Naive thymus-derived CD8-positive, alpha-beta T cell (primary cell): ENCODE measurements at regions not wholly inside any gene's neighbourhood (a gene's known extent, or its start where the extent isn't known, plus 50 kb on each side); places are given as distances from the start of the nearest gene placed in this dataset.

Source experiments
- ATAC-seq, 2 donors: fragments of 150-1000 bp; cut with Tn5 transposase in 1 of 2; sonication (Bioruptor Pico), chemical (Tn5 transposase) in 1 of 2; 1 replicate in 1 of 2; 2 replicates in 1 of 2; pipeline ENCODE4 v1.10.0; 2021; ENCODE audit warnings: mild to moderate bottlenecking in 2 of 2, moderate library complexity in 2 of 2
- POLR2A ChIA-PET: fragments of 350-600 bp; sonication (Branson Sonifier 250); formaldehyde crosslinking; loops from one replicate; lab custom pipeline; 2021; ENCODE audit warnings: antibody characterized with exemption; lab: Charles Lee
- DNase-seq, 10 donors: peaks; one replicate each; pipeline versions ENCODE4 v3.0.0 to v3.0.0-alpha.2; 2020 to 2022
- H3K27ac Mint-ChIP-seq, 10 donors: one replicate each; pipeline ENCODE4 v1.8.0; 2020 to 2022; ENCODE audit warnings: mild to moderate bottlenecking in 10 of 10, mixed read lengths in 10 of 10, moderate library complexity in 4 of 10, inconsistent platforms in 1 of 10
- H3K27me3 Mint-ChIP-seq, 5 donors: one replicate each; pipeline ENCODE4 v1.8.0; 2021 to 2022; ENCODE audit warnings: mixed read lengths in 5 of 5
- H3K36me3 Mint-ChIP-seq, 3 donors: one replicate each; pipeline ENCODE4 v1.8.0; 2020 to 2022; ENCODE audit warnings: mixed read lengths in 3 of 3, mild to moderate bottlenecking in 2 of 3, inconsistent platforms in 1 of 3
- H3K4me1 Mint-ChIP-seq, 4 donors: one replicate each; pipeline ENCODE4 v1.8.0; 2021 to 2022; ENCODE audit warnings: mixed read lengths in 4 of 4
- H3K4me3 Mint-ChIP-seq, 10 donors: one replicate each; pipeline ENCODE4 v1.8.0; 2020 to 2022; ENCODE audit warnings: mild to moderate bottlenecking in 10 of 10, mixed read lengths in 10 of 10, moderate library complexity in 6 of 10, inconsistent platforms in 1 of 10
- H3K9me3 Mint-ChIP-seq, 9 donors: one replicate each; pipeline ENCODE4 v1.8.0; 2020 to 2022; ENCODE audit warnings: mixed read lengths in 9 of 9, mild to moderate bottlenecking in 3 of 9, inconsistent platforms in 1 of 9, moderate library complexity in 1 of 9

GRCh38 chr1:93815366-93816110, 63.5 kb downstream of the DNTTIP2 start:
- POLR2A ChIA-PET = interaction anchor here (1.1 kb wide), 1 partner anchor 30 kb away, joined by 4 read pairs; no protein-coding TSS in a partner anchor
- H3K36me3 Mint-ChIP-seq = no peaks in the 10 kb centered on the region
- H3K4me1 Mint-ChIP-seq = peaks cover 8 to 23% (median 16%) of the 10 kb centered on the region in 4 donors

DNA sequence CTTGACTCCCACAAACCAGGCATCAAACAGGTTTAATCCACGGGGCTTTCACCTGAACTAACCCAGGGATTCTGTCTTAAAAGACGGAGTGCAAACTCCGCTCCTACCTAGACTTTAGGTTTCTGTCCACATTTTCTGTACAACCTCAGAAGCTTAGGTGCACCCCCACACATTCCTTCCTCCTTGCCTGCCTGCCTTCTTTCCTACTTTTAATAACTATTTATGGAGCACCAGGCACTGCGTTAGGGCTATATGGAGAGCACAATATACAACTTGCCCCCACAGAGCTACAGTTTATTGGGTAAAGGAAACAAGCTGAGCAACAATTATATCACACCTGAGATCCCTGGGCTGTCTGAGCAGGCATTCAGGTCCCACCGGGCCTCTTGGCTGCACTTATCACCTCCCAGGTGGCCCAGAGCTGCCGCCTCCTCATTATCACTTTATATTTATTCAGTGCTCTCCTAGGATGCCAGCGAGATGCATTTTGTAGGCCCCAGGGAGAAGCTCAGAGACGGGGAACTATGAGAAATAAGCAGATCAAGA, 64.1 kb downstream of the DNTTIP2 start:
- Mint-ChIP-seq H3K27ac (no peak overlapping the region), H3K4me1 (peaks cover 8 to 23% (median 16%) of the 10 kb centered on the region in 4 donors), H3K9me3 (no peaks in the 10 kb centered on the region), H3K27me3 (no peaks in the 10 kb centered on the region), H3K4me3 (no peak overlapping the region), H3K36me3 (no peaks in the 10 kb centered on the region)
- ATAC-seq = no peak
- no peak for DNase-seq
- POLR2A ChIA-PET = interaction anchor here (1.1 kb wide), 1 partner anchor 31 kb away, joined by 4 read pairs; no protein-coding TSS in a partner anchor

More at GRCh38 chr1:93815366-93816110, 63.5 kb downstream of the DNTTIP2 start:
- DNase-seq (no peak), ATAC-seq (no peak)
- Mint-ChIP-seq H3K4me3 (no peak overlapping the region), H3K27me3 (no peaks in the 10 kb centered on the region), H3K27ac (no peak overlapping the region), H3K9me3 (no peaks in the 10 kb centered on the region)

GRCh38 chr1:93814059-93814794, 64.8 kb downstream of the DNTTIP2 start:
- no peaks in the 10 kb centered on the region for H3K9me3 Mint-ChIP-seq
- H3K27me3 Mint-ChIP-seq = no peaks in the 10 kb centered on the region
- ATAC-seq = peak; percentile 62 to 63
- POLR2A ChIA-PET = no interaction called here
- no peaks in the 10 kb centered on the region for H3K36me3 Mint-ChIP-seq
- DNase-seq = peak in 8 of 10 donors; percentile 11 to 48 (median 29)
- H3K4me1 Mint-ChIP-seq = peaks cover 8 to 23% (median 16%) of the 10 kb centered on the region in 4 donors
- no peak overlapping the region for H3K27ac Mint-ChIP-seq
- no peak overlapping the region for H3K4me3 Mint-ChIP-seq

DNA sequence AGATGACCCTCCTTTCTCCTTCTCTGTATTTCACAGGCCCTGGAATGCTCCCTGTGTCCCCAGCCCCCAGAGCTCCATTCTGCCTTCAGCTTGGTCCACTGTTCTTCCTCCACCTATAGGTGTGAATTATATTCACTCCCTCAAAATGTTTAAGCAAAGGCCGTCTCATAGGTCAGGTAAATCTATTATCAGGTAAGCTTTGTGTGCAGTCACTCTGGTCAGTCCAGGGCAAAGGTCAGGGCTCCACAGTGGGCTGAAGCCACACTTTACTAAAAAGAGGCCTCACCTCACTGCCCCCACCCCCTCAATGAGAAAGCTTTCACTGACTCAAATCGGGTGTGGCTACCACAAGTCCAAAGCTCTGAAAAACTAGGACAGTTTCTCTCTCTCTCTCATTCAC, 65.9 kb downstream of the DNTTIP2 start:
- ATAC-seq (no peak), DNase-seq (no peak)
- Mint-ChIP-seq H3K4me1 (peaks cover 6 to 16% (median 12%) of the 10 kb centered on the region in 4 donors), H3K4me3 (no peak overlapping the region), H3K36me3 (peaks cover 0 to 10% (median 7%) of the 10 kb centered on the region in 3 donors), H3K27me3 (peaks cover 0 to 1% (median 0%) of the 10 kb centered on the region in 5 donors), H3K27ac (peak overlapping the region in 1 of 10 donors; percentile 32), H3K9me3 (peaks cover 0 to 9% (median 0%) of the 10 kb centered on the region in 9 donors)
- POLR2A ChIA-PET = no interaction called here

DNA sequence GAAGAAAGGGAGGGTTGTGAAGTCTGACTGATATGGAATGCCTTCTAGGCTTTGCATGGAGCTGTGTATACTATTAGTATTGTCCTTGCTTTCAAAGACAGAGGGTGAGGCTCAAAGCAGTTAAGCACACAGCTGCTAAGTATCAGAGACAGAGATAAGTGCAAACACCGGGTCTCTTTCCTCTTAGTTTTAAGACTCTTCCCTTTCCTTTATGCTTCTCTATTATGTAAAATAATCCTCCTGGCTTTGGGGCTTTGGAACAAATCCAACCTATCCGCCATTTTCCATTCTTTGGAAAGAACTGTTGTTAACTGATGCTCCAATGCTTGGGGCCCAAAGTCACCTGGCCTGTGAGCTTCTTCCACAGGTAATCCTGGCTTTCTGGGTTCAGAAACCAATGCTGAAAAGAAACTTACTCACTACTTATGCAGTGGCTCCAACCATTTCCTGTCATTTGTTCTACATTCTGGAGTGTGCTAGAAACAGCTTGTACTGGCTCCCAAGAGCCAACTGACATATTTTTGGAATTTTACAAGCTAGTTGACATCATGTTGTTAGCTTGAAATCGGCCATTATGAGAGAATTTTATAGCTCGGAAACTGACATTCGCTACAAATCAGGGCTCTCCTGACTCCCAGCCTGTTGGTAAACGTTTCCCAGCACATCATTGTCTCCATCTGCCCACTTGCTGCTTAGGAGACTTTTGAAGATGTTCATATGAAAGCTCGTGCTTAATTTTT, 67.5 kb downstream of the DNTTIP2 start:
- Mint-ChIP-seq H3K27ac (no peak overlapping the region), H3K4me1 (peaks cover 0 to 1% (median under 1%) of the 10 kb centered on the region in 4 donors), H3K9me3 (peaks cover 0 to 14% (median 4%) of the 10 kb centered on the region in 9 donors), H3K36me3 (peaks cover 0 to 16% (median 14%) of the 10 kb centered on the region in 3 donors), H3K4me3 (no peak overlapping the region), H3K27me3 (peaks cover 0 to 1% (median 0%) of the 10 kb centered on the region in 5 donors)
- DNase-seq (no peak), ATAC-seq (no peak)
- POLR2A ChIA-PET = no interaction called here

DNA sequence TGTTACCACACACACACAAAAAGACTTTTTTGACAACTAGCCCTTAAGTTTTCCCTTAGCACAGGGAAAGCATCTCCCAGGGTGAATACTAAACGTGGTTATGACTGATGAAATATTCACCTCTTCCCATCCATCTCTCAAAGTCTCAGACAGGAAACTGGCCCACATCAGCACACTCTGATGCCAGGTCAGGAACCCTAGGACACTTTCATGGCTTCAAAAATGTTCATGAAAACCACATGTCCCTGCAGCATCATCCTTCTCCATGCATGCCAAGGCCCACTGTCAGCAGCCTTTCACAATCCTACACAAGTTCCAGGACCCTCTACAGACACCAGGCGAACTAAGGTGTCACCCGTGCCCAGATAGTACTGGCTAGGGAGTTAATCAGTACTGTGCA, 68.7 kb downstream of the DNTTIP2 start:
- H3K4me3 Mint-ChIP-seq = no peak overlapping the region
- H3K27ac Mint-ChIP-seq = no peak overlapping the region
- peaks cover 0 to 1% (median 0%) of the 10 kb centered on the region in 4 donors for H3K4me1 Mint-ChIP-seq
- peaks cover 2 to 16% (median 16%) of the 10 kb centered on the region in 3 donors for H3K36me3 Mint-ChIP-seq
- peaks cover 0 to 1% (median 0%) of the 10 kb centered on the region in 5 donors for H3K27me3 Mint-ChIP-seq
- ATAC-seq = no peak
- DNase-seq = no peak
- H3K9me3 Mint-ChIP-seq = peaks cover 0 to 14% (median 4%) of the 10 kb centered on the region in 9 donors
- POLR2A ChIA-PET = no interaction called here

DNA sequence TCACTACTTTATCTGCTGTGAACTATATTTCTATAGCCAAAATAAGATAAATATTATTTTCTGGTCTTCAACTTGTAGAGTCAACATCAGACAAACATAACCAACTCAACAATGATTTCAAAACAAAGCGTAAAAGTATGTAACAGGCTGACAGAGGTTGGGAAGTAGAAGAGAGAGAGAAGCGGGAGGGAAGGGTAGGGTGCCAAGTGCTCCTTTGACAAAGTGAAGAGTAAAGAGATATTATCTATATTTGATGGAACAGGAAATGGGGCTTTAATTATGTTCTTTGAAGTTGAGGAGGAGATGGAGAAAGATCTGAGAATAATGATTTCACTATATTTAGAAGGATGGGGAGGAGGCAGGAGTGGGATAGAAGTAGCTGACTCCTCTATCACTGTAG, 70.1 kb downstream of the DNTTIP2 start:
- no peak for DNase-seq
- H3K4me3 Mint-ChIP-seq = no peak overlapping the region
- H3K4me1 Mint-ChIP-seq = peaks cover 0 to 1% (median 0%) of the 10 kb centered on the region in 4 donors
- H3K36me3 Mint-ChIP-seq = peaks cover 2 to 16% (median 16%) of the 10 kb centered on the region in 3 donors
- no peak overlapping the region for H3K27ac Mint-ChIP-seq
- ATAC-seq = no peak
- POLR2A ChIA-PET = interaction anchor here (0.7 kb wide), 1 partner anchor 12 kb away, joined by 3 read pairs; no protein-coding TSS in a partner anchor
- H3K27me3 Mint-ChIP-seq = peaks cover 0 to 1% (median 0%) of the 10 kb centered on the region in 5 donors
- peaks cover 0 to 14% (median 4%) of the 10 kb centered on the region in 9 donors for H3K9me3 Mint-ChIP-seq

DNA sequence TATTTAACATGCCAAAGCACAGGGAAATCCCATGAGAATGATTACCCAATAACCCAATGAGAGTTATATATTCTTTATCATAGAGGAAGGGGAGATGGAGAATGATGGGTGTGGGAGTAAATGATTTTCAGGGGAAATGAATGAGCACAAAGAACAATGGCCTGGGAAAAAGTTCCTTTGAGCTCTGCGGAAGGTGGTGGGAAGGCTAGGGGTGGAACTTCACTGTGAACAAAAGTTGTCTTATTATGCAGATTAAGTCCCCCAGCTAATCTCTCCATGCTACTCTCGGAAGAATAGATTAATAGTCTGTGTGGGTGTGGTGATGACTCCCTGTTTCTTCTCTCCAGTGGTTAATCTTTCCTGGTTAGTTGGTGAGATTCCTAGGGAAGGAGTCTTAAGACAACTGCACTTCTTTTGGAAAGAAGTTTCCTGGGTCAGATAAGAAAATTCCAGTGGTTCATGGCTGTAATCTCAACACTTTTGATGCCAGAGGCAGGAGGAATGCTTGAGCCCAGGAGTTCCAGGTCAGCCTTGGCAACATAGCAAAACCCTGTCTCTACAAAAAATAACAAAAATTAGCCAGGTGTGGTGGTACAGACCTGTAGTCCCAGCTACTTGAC, 71.6 kb downstream of the DNTTIP2 start:
- POLR2A ChIA-PET = no interaction called here
- H3K27ac Mint-ChIP-seq = no peak overlapping the region
- ATAC-seq = no peak
- H3K27me3 Mint-ChIP-seq = peaks cover 0 to 1% (median 0%) of the 10 kb centered on the region in 5 donors
- H3K4me3 Mint-ChIP-seq = no peak overlapping the region
- no peak for DNase-seq
- H3K4me1 Mint-ChIP-seq = peaks cover 0 to 1% (median 0%) of the 10 kb centered on the region in 4 donors
- H3K9me3 Mint-ChIP-seq = peaks cover 0 to 14% (median 4%) of the 10 kb centered on the region in 9 donors
- peaks cover 2 to 25% (median 16%) of the 10 kb centered on the region in 3 donors for H3K36me3 Mint-ChIP-seq

GRCh38 chr1:93805027-93805610, 73.9 kb downstream of the DNTTIP2 start:
- POLR2A ChIA-PET = no interaction called here
- H3K9me3 Mint-ChIP-seq = peaks cover 0 to 14% (median 4%) of the 10 kb centered on the region in 9 donors
- DNase-seq (no peak), ATAC-seq (no peak)
- peaks cover 0 to 4% (median 1%) of the 10 kb centered on the region in 5 donors for H3K27me3 Mint-ChIP-seq
- H3K36me3 Mint-ChIP-seq = peaks cover 2 to 28% (median 16%) of the 10 kb centered on the region in 3 donors
- H3K4me3 Mint-ChIP-seq = no peak overlapping the region
- H3K27ac Mint-ChIP-seq = no peak overlapping the region
- H3K4me1 Mint-ChIP-seq = no peaks in the 10 kb centered on the region

DNA sequence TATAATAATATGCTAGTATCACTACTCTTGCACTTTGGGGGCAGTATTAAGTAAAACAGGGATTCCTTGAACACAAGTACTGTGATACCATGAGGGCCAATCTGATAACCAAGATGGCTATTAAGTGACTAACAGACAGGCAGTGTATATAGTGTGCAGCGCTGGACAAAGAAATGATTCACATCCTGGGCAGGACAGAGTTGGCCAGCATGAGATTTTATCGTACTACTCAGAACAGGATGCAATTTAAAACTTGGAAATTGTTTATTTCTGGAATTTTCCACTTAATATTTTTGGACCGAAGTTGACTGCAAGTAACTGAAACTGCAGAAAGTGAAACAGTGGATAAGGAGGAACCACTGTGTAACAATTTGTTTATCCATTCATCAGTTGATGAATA, 74.6 kb downstream of the DNTTIP2 start:
- Mint-ChIP-seq H3K4me1 (no peaks in the 10 kb centered on the region), H3K27me3 (peaks cover 0 to 4% (median 1%) of the 10 kb centered on the region in 5 donors), H3K4me3 (no peak overlapping the region), H3K9me3 (peaks cover 0 to 14% (median 4%) of the 10 kb centered on the region in 9 donors), H3K36me3 (peaks cover 2 to 28% (median 16%) of the 10 kb centered on the region in 3 donors), H3K27ac (no peak overlapping the region)
- ATAC-seq = no peak
- POLR2A ChIA-PET = no interaction called here
- no peak for DNase-seq

GRCh38 chr1:93801471-93801870, 77.5 kb downstream of the DNTTIP2 start:
- peaks cover 0 to 6% (median 0%) of the 10 kb centered on the region in 5 donors for H3K27me3 Mint-ChIP-seq
- DNase-seq = no peak
- POLR2A ChIA-PET = no interaction called here
- peaks cover 2 to 22% (median 5%) of the 10 kb centered on the region in 3 donors for H3K36me3 Mint-ChIP-seq
- no peak for ATAC-seq
- peaks cover 0 to 6% (median 0%) of the 10 kb centered on the region in 9 donors for H3K9me3 Mint-ChIP-seq
- no peak overlapping the region for H3K4me3 Mint-ChIP-seq
- H3K27ac Mint-ChIP-seq = no peak overlapping the region
- H3K4me1 Mint-ChIP-seq = no peaks in the 10 kb centered on the region
